HCT116 (cell line): ENCODE measurements at regions not wholly inside any gene's neighbourhood (a gene's known extent, or its start where the extent isn't known, plus 50 kb on each side); places are given as distances from the start of the nearest gene placed in this dataset.

Experiments used
- ATAC-seq: fragments of 200-7000 bp; cut with Tn5 transposase; 2 replicates; pipeline ENCODE4 v1.9.1; 2020; ENCODE audit warnings: mild to moderate bottlenecking, moderate library complexity
- BruUV-seq: library from RNA; stranded (reverse); fragments of 400-500 nt; replicated peaks from 2 replicates; lab custom pipeline; 2021; lab: Mats Ljungman, UMichigan
- CTCF ChIA-PET: fragments of 300-600 bp; sonication (Branson Sonifier 250); formaldehyde crosslinking; loops from one replicate; lab custom pipeline; 2021; ENCODE audit warnings: antibody characterized with exemption; lab: Charles Lee
- POLR2A ChIA-PET: fragments of 300-600, 350-600 bp; sonication (Branson Sonifier 250); formaldehyde crosslinking; loops from one replicate; lab custom pipeline; 2021; ENCODE audit warnings: antibody characterized with exemption; lab: Charles Lee
- RAD21 ChIA-PET, 2 experiments: fragments of 300-600 bp; sonication (Branson Sonifier 250); formaldehyde crosslinking; loops; one replicate each; lab custom pipeline; 2023; ENCODE audit warnings: low total read pairs in 2 of 2; ENCODE audit not compliant: uncharacterized antibody in 2 of 2, unreplicated experiment in 2 of 2, low non-redundant PET in 1 of 2; lab: Charles Lee
- DNase-seq: peaks from one replicate; pipeline ENCODE4 v3.0.0-alpha.2; 2010; ENCODE audit warnings: low read depth, low spot score
- H2AFZ ChIP-seq: fragments of 200-600 bp; shearing (Covaris generic), sonication (generic); 2 replicates; pipeline ENCODE4 v1.6.1; 2017; ENCODE audit warnings: low read depth, mixed run types, mixed read lengths, antibody characterized with exemption, low read length; ENCODE audit not compliant: poor library complexity, severe bottlenecking
- H3K27ac ChIP-seq: 2 replicates; pipeline ENCODE4 v1.5.1; 2012; ENCODE audit warnings: low read depth, low read length
- H3K27me3 ChIP-seq: fragments of 200-600 bp; sonication (generic); 2 replicates; pipeline ENCODE4 v1.6.1; 2016; ENCODE audit warnings: mixed run types, low read length, mixed read lengths; ENCODE audit not compliant: insufficient read depth
- H3K36me3 ChIP-seq, 2 experiments: fragments of 200-500 bp in 1 of 2; fragments of 200-600 bp in 1 of 2; sonication (Bioruptor generic) in 1 of 2; sonication (generic) in 1 of 2; 2 replicates each; pipeline versions ENCODE4 v1.5.1 to v1.6.1; 2014 to 2016; ENCODE audit warnings: low read length in 2 of 2, inconsistent platforms in 1 of 2, mixed read lengths in 1 of 2, mixed run types in 1 of 2; ENCODE audit not compliant: insufficient read depth in 2 of 2, control insufficient read depth in 1 of 2
- H3K4me1 ChIP-seq, 2 experiments: fragments of 200-600 bp in 1 of 2; sonication (generic) in 1 of 2; 2 replicates each; pipeline versions ENCODE4 v1.5.1 to v1.6.1; 2012 to 2017; ENCODE audit warnings: low read length in 2 of 2, inconsistent platforms in 1 of 2, mild to moderate bottlenecking in 1 of 2, mixed read lengths in 1 of 2, mixed run types in 1 of 2, moderate library complexity in 1 of 2; ENCODE audit not compliant: insufficient read depth in 2 of 2, control insufficient read depth in 1 of 2
- H3K4me2 ChIP-seq: fragments of 200-600 bp; sonication (generic); 2 replicates; pipeline ENCODE4 v1.6.1; 2017; ENCODE audit warnings: mixed run types, low read length, mixed read lengths
- H3K4me3 ChIP-seq, 2 experiments: fragments of 200-600 bp in 1 of 2; sonication (generic) in 1 of 2; replicated peaks in 1 of 2; 2 replicates each; pipeline ENCODE4 v1.5.1; 2011 to 2016; ENCODE audit warnings: low read length in 2 of 2, control low read depth in 1 of 2, low read depth in 1 of 2, mild to moderate bottlenecking in 1 of 2, mixed read lengths in 1 of 2, mixed run types in 1 of 2
- H3K79me2 ChIP-seq: fragments of 200-600 bp; sonication (generic); 2 replicates; pipeline ENCODE4 v1.6.1; 2017; ENCODE audit warnings: mild to moderate bottlenecking, mixed run types, low read length, moderate library complexity, mixed read lengths; ENCODE audit not compliant: insufficient read depth
- H3K9ac ChIP-seq: fragments of 200-600 bp; sonication (generic); 2 replicates; pipeline ENCODE4 v1.6.1; 2016; ENCODE audit warnings: low read length, mixed read lengths
- H3K9me2 ChIP-seq: fragments of 200-600 bp; sonication (generic), shearing (Covaris generic); 2 replicates; pipeline ENCODE4 v1.6.1; 2017; ENCODE audit warnings: mixed run types, mild to moderate bottlenecking, moderate library complexity; ENCODE audit not compliant: insufficient read depth
- H3K9me3 ChIP-seq, 2 experiments: fragments of 200-500 bp in 1 of 2; fragments of 200-600 bp in 1 of 2; sonication (Bioruptor generic) in 1 of 2; sonication (generic) in 1 of 2; 2 replicates each; pipeline ENCODE4 v1.6.1; 2014 to 2017; ENCODE audit warnings: low read length in 2 of 2, mixed read lengths in 2 of 2, inconsistent platforms in 1 of 2, low read depth in 1 of 2, mild to moderate bottlenecking in 1 of 2, mixed run types in 1 of 2, moderate library complexity in 1 of 2; ENCODE audit not compliant: control insufficient read depth in 1 of 2, insufficient read depth in 1 of 2
- H4K20me1 ChIP-seq: fragments of 200-600 bp; sonication (generic), shearing (Covaris generic); 2 replicates; pipeline ENCODE4 v1.6.1; 2017; ENCODE audit warnings: mixed run types, mild to moderate bottlenecking, moderate library complexity; ENCODE audit not compliant: insufficient read depth
- CTCF ChIP-seq, 3 experiments: fragments of 200-600 bp in 1 of 3; sonication (generic) in 1 of 3; IDR thresholded peaks in 2 of 3; conservative IDR thresholded peaks in 1 of 3; 2 replicates each; pipeline ENCODE4 v1.5.1; 2012 to 2017; ENCODE audit warnings: low read depth in 2 of 3, low read length in 2 of 3, antibody characterized with exemption in 1 of 3, borderline replicate concordance in 1 of 3, control low read depth in 1 of 3, mild to moderate bottlenecking in 1 of 3, mixed read lengths in 1 of 3, mixed run types in 1 of 3, moderate library complexity in 1 of 3; ENCODE audit not compliant: insufficient read depth in 1 of 3
- EZH2 ChIP-seq: fragments of 200-600 bp; sonication (generic); IDR thresholded peaks from 2 replicates; pipeline ENCODE4 v1.6.1; 2017; ENCODE audit warnings: antibody characterized with exemption, mixed run types
- EZH2phosphoT487 ChIP-seq: fragments of 200-600 bp; IDR thresholded peaks from 2 replicates; pipeline ENCODE4 v1.6.1; 2018; ENCODE audit warnings: antibody characterized with exemption, borderline replicate concordance
- FOSL1 ChIP-seq: IDR thresholded peaks from 2 replicates; pipeline ENCODE4 v1.6.1; 2012; ENCODE audit warnings: low read depth
- JUND ChIP-seq: IDR thresholded peaks from 2 replicates; pipeline ENCODE4 v1.6.1; 2012
- MAX ChIP-seq: IDR thresholded peaks from 2 replicates; pipeline ENCODE4 v1.6.1; 2012
- POLR2AphosphoS5 ChIP-seq: IDR thresholded peaks from 2 replicates; pipeline ENCODE4 v1.6.1; 2011; ENCODE audit warnings: mild to moderate bottlenecking, low read depth, low read length, moderate library complexity
- RAD21 ChIP-seq: IDR thresholded peaks from 2 replicates; pipeline ENCODE4 v1.6.1; 2012; ENCODE audit warnings: low read depth, mild to moderate bottlenecking
- TCF7L2 ChIP-seq: IDR thresholded peaks from 2 replicates; pipeline ENCODE4 v1.7.0; 2011; ENCODE audit warnings: borderline replicate concordance, inconsistent platforms; ENCODE audit not compliant: insufficient read depth, insufficient read length; ENCODE audit errors: extremely low read depth
- YY1 ChIP-seq: IDR thresholded peaks from 2 replicates; pipeline ENCODE4 v1.6.1; 2011; ENCODE audit warnings: low read length, low read depth, moderate library complexity, mild to moderate bottlenecking; ENCODE audit not compliant: insufficient replicate concordance; ENCODE audit errors: extremely low read depth
- ZBTB33 ChIP-seq: IDR thresholded peaks from 2 replicates; pipeline ENCODE4 v1.6.1; 2011; ENCODE audit warnings: mild to moderate bottlenecking, low read length, moderate library complexity; ENCODE audit not compliant: insufficient replicate concordance; ENCODE audit errors: extremely low read depth
- ZFX ChIP-seq: fragments of 450-650 bp; IDR thresholded peaks from 2 replicates; pipeline ENCODE4 v1.6.1; 2017
- ZNF274 ChIP-seq: fragments of 200-500 bp; sonication (Bioruptor generic); IDR thresholded peaks from 2 replicates; pipeline ENCODE4 v1.6.1; 2014; ENCODE audit warnings: mild to moderate bottlenecking, low read depth, low read length, inconsistent platforms
- intact Hi-C: fragments of 100-400 bp; cut with micrococcal nuclease; formaldehyde crosslinking; loops from 2 replicates; pipeline ENCODE4 v1.10.0; 2022
- TF ChIP-seq, protein P1 (sequence below): IDR thresholded peaks from 2 replicates; pipeline ENCODE4 v1.6.1; 2012; ENCODE audit warnings: low read depth

DNA sequence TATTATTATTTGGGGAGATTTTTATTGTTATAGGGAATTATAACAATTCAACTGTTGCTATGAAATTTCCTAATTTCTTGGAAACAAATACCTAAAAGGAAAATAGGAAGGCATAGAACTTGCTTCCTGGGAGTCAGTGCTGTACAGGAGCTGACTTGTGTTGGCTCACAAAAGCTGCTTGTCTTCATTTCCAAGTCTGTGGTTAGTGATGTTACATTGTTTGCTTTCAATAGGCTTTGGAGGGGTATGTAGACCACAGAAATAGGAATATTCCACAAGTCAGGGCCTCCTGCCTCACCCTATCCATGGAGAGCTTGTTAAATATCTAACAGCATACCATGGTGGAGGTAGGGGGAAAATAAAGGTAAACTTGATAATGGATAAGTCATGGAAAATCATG, 688.9 kb upstream of the FAM98A start:
- H3K27ac ChIP-seq = no peak overlapping the region
- no TSS peak for BruUV-seq
- no peak overlapping the region for H3K4me3 ChIP-seq
- intact Hi-C loops = no loop called here
- CTCF ChIA-PET = no interaction called here
- no peak overlapping the region for H3K4me2 ChIP-seq
- no peaks in the 10 kb centered on the region for H4K20me1 ChIP-seq
- ATAC-seq = no peak
- H3K4me1 ChIP-seq = no peaks in the 10 kb centered on the region
- H3K9me3 ChIP-seq = no peaks in the 10 kb centered on the region; a peak in 2 of 4 replicates
- POLR2A ChIA-PET = no interaction called here
- RAD21 ChIA-PET = no interaction called here
- H3K9ac ChIP-seq = no peak overlapping the region
- H3K79me2 ChIP-seq = no peaks in the 10 kb centered on the region
- no peaks in the 10 kb centered on the region for H3K9me2 ChIP-seq
- no peak overlapping the region for H2AFZ ChIP-seq
- no peaks in the 10 kb centered on the region for H3K36me3 ChIP-seq
- DNase-seq = no peak
- H3K27me3 ChIP-seq = no peaks in the 10 kb centered on the region
- no peak for TF ChIP-seq ZBTB33
- no peak for TF ChIP-seq POLR2AphosphoS5
- no peak for TF ChIP-seq JUND
- TF ChIP-seq YY1 = no peak
- no peak for TF ChIP-seq FOSL1
- no peak for TF ChIP-seq TCF7L2
- TF ChIP-seq EZH2 = no peak
- TF ChIP-seq CTCF (IDR thresholded peaks at IDR 0.05 in 2 of 3, conservative IDR thresholded peaks at IDR 0.05 in 1 of 3; ENCODE audit: borderline replicate concordance in 1 of 3, insufficient read depth in 1 of 3, low read depth in 2 of 3, low read length in 2 of 3) = no peak
- no peak for TF ChIP-seq EZH2phosphoT487
- no peak for TF ChIP-seq RAD21
- no peak for TF ChIP-seq ZFX
- TF ChIP-seq MAX = no peak
- no peak for TF ChIP-seq ZNF274
- TF ChIP-seq, protein P1, sequence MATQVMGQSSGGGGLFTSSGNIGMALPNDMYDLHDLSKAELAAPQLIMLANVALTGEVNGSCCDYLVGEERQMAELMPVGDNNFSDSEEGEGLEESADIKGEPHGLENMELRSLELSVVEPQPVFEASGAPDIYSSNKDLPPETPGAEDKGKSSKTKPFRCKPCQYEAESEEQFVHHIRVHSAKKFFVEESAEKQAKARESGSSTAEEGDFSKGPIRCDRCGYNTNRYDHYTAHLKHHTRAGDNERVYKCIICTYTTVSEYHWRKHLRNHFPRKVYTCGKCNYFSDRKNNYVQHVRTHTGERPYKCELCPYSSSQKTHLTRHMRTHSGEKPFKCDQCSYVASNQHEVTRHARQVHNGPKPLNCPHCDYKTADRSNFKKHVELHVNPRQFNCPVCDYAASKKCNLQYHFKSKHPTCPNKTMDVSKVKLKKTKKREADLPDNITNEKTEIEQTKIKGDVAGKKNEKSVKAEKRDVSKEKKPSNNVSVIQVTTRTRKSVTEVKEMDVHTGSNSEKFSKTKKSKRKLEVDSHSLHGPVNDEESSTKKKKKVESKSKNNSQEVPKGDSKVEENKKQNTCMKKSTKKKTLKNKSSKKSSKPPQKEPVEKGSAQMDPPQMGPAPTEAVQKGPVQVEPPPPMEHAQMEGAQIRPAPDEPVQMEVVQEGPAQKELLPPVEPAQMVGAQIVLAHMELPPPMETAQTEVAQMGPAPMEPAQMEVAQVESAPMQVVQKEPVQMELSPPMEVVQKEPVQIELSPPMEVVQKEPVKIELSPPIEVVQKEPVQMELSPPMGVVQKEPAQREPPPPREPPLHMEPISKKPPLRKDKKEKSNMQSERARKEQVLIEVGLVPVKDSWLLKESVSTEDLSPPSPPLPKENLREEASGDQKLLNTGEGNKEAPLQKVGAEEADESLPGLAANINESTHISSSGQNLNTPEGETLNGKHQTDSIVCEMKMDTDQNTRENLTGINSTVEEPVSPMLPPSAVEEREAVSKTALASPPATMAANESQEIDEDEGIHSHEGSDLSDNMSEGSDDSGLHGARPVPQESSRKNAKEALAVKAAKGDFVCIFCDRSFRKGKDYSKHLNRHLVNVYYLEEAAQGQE = no peak
- TF ChIP-seq, all 23 proteins: peak for 0
